Liver (tissue), 8 donors: ENCODE measurements at regions not wholly inside any gene's neighbourhood (a gene's known extent, or its start where the extent isn't known, plus 50 kb on each side); places are given as distances from the start of the nearest gene placed in this dataset.

ENCODE experiments used
- DNase-seq: peaks from one replicate; pipeline ENCODE4 v3.0.0-alpha.2; 2017; ENCODE audit warnings: low spot score
- H3K27ac ChIP-seq, 2 donors: one replicate each; pipeline ENCODE4 v1.7.0; 2013; ENCODE audit warnings: inconsistent platforms in 2 of 2, low read length in 2 of 2, control low read depth in 1 of 2, low read depth in 1 of 2, mild to moderate bottlenecking in 1 of 2
- H3K27me3 ChIP-seq, 4 donors: one replicate each; pipeline versions ENCODE4 v1.6.1 to v1.7.0; 2013; ENCODE audit warnings: low read length in 3 of 4, inconsistent platforms in 1 of 4, mild to moderate bottlenecking in 1 of 4, moderate library complexity in 1 of 4; ENCODE audit not compliant: control insufficient read depth in 4 of 4, insufficient read depth in 4 of 4
- H3K36me3 ChIP-seq, 4 donors: one replicate each; pipeline versions ENCODE4 v1.6.1 to v1.7.0; 2013; ENCODE audit warnings: low read length in 3 of 4, mild to moderate bottlenecking in 3 of 4, low read depth in 1 of 4, moderate library complexity in 1 of 4; ENCODE audit not compliant: control insufficient read depth in 4 of 4, insufficient read depth in 3 of 4
- H3K4me1 ChIP-seq, 4 donors: one replicate each; pipeline versions ENCODE4 v1.6.1 to v1.7.0; 2013; ENCODE audit warnings: low read length in 3 of 4, mild to moderate bottlenecking in 3 of 4, moderate library complexity in 1 of 4; ENCODE audit not compliant: control insufficient read depth in 4 of 4, insufficient read depth in 4 of 4
- H3K4me3 ChIP-seq, 3 donors: one replicate each; pipeline versions ENCODE4 v1.6.1 to v1.7.0; 2013; ENCODE audit warnings: low read length in 3 of 3, control low read depth in 1 of 3, low read depth in 1 of 3, mild to moderate bottlenecking in 1 of 3
- H3K9ac ChIP-seq, 2 donors: one replicate each; pipeline ENCODE4 v1.7.0; 2013; ENCODE audit warnings: low read length in 2 of 2, mild to moderate bottlenecking in 2 of 2, moderate library complexity in 2 of 2, control low read depth in 1 of 2, low read depth in 1 of 2
- H3K9me3 ChIP-seq, 4 donors: one replicate each; pipeline versions ENCODE4 v1.6.1 to v1.7.0; 2013; ENCODE audit warnings: low read length in 3 of 4; ENCODE audit not compliant: control insufficient read depth in 4 of 4
- ATF3 ChIP-seq: IDR thresholded peaks from 2 replicates; pipeline ENCODE4 v1.6.1; 2016; ENCODE audit warnings: antibody characterized with exemption
- CTCF ChIP-seq: fragments of 150-350 bp; IDR thresholded peaks from 2 replicates; pipeline ENCODE4 v1.5.1; 2017; ENCODE audit warnings: improper control_type of control experiment, low read depth, low read length; ENCODE audit not compliant: missing input control
- EGR1 ChIP-seq, 2 donors: IDR thresholded peaks; 2 replicates each; pipeline ENCODE4 v1.6.1; 2016 to 2018; ENCODE audit warnings: antibody characterized with exemption in 2 of 2, low read depth in 2 of 2
- FOXA1 ChIP-seq: IDR thresholded peaks from 2 replicates; pipeline ENCODE4 v1.6.1; 2016; ENCODE audit warnings: antibody characterized with exemption
- FOXA2 ChIP-seq: IDR thresholded peaks from 2 replicates; pipeline ENCODE4 v1.6.1; 2016; ENCODE audit warnings: antibody characterized with exemption
- GABPA ChIP-seq, 2 donors: IDR thresholded peaks in 1 of 2; conservative IDR thresholded peaks in 1 of 2; 2 replicates each; pipeline ENCODE4 v1.6.1; 2016; ENCODE audit warnings: antibody characterized with exemption in 2 of 2, mild to moderate bottlenecking in 1 of 2, moderate library complexity in 1 of 2
- HNF4A ChIP-seq, 2 donors: conservative IDR thresholded peaks; 2 replicates each; pipeline ENCODE4 v1.6.1; 2016; ENCODE audit warnings: antibody characterized with exemption in 2 of 2, mild to moderate bottlenecking in 2 of 2
- HNF4G ChIP-seq: IDR thresholded peaks from 2 replicates; pipeline ENCODE4 v1.6.1; 2016; ENCODE audit warnings: antibody characterized with exemption
- JUND ChIP-seq, 2 donors: IDR thresholded peaks; 2 replicates each; pipeline ENCODE4 v1.6.1; 2016; ENCODE audit warnings: antibody characterized with exemption in 2 of 2
- MAX ChIP-seq: IDR thresholded peaks from 2 replicates; pipeline ENCODE4 v1.6.1; 2016; ENCODE audit warnings: antibody characterized with exemption
- NR2F2 ChIP-seq: IDR thresholded peaks from 2 replicates; pipeline ENCODE4 v1.6.1; 2016; ENCODE audit warnings: antibody characterized with exemption
- RAD21 ChIP-seq, 2 donors: IDR thresholded peaks; 2 replicates each; pipeline ENCODE4 v1.6.1; 2016; ENCODE audit warnings: antibody characterized with exemption in 2 of 2, mild to moderate bottlenecking in 2 of 2
- REST ChIP-seq: IDR thresholded peaks from 2 replicates; pipeline ENCODE4 v1.6.1; 2016; ENCODE audit warnings: antibody characterized with exemption, mild to moderate bottlenecking
- RXRA ChIP-seq, 2 donors: IDR thresholded peaks; 2 replicates each; pipeline ENCODE4 v1.6.1; 2017 to 2018; ENCODE audit warnings: antibody characterized with exemption in 2 of 2, mild to moderate bottlenecking in 1 of 2
- SP1 ChIP-seq: IDR thresholded peaks from 2 replicates; pipeline ENCODE4 v1.6.1; 2018; ENCODE audit warnings: antibody characterized with exemption, mild to moderate bottlenecking
- TAF1 ChIP-seq: conservative IDR thresholded peaks from 2 replicates; pipeline ENCODE4 v1.6.1; 2016; ENCODE audit warnings: antibody characterized with exemption, mild to moderate bottlenecking
- YY1 ChIP-seq: IDR thresholded peaks from 2 replicates; pipeline ENCODE4 v1.6.1; 2016; ENCODE audit warnings: antibody characterized with exemption, mild to moderate bottlenecking
- ZBTB33 ChIP-seq: IDR thresholded peaks from 2 replicates; pipeline ENCODE4 v1.6.1; 2016; ENCODE audit warnings: antibody characterized with exemption
- WGBS: extraction: QIAGEN DNeasy Blood & Tissue Kit; methylation state at CpG from one replicate; pipeline ENCODE4 v1.1.7; 2013; 5-methylcytosine and 5-hydroxymethylcytosine counted together
- donor health status: healthy.
- donor health status: healthy.
- donor health status: healthy.
- donor health status: healthy.
- donor health status: healthy.

- TF ChIP-seq CTCF (no peak), GABPA (IDR thresholded peaks at IDR 0.05 in 1 of 2, conservative IDR thresholded peaks at IDR 0.05 in 1 of 2) (no peak)
Observed at GRCh38 chr3:65233561-65233960, 545.8 kb upstream of the ADAMTS9 start (continued).

GRCh38 chr3:65231544-65231943 lies 543.7 kb upstream of the ADAMTS9 start:
- DNase-seq = no peak
- TF ChIP-seq NR2F2 (no peak), GABPA (IDR thresholded peaks at IDR 0.05 in 1 of 2, conservative IDR thresholded peaks at IDR 0.05 in 1 of 2) (no peak), SP1 (no peak), TAF1 (no peak), REST (no peak), EGR1 (IDR thresholded peaks at IDR 0.05; ENCODE audit: low read depth in 2 of 2) (no peak), JUND (IDR thresholded peaks at IDR 0.05) (no peak), HNF4A (conservative IDR thresholded peaks at IDR 0.05) (no peak), RXRA (IDR thresholded peaks at IDR 0.05) (no peak), YY1 (no peak), CTCF (no peak), FOXA2 (no peak), HNF4G (no peak), RAD21 (IDR thresholded peaks at IDR 0.05) (no peak), FOXA1 (no peak), ATF3 (no peak), ZBTB33 (no peak), MAX (no peak)
- no peaks in the 10 kb centered on the region for H3K4me1 ChIP-seq
- no peaks in the 10 kb centered on the region for H3K9me3 ChIP-seq
- no peaks in the 10 kb centered on the region for H3K27me3 ChIP-seq
- H3K36me3 ChIP-seq = no peaks in the 10 kb centered on the region
- H3K4me3 ChIP-seq = no peak overlapping the region
- 83% methylated on average over 4 of the region's 4 CpGs for WGBS
- H3K27ac ChIP-seq = no peak overlapping the region
- H3K9ac ChIP-seq = no peak overlapping the region
